HL-60 (cell line): ENCODE measurements at regions not wholly inside any gene's neighbourhood (a gene's known extent, or its start where the extent isn't known, plus 50 kb on each side); places are given as distances from the start of the nearest gene placed in this dataset.

Source experiments
- DNase-seq, 2 experiments: peaks; one replicate each; pipeline ENCODE4 v3.0.0-alpha.2; 2010 to 2020; ENCODE audit warnings: low read depth in 1 of 2, low spot score in 1 of 2
- H3K27ac ChIP-seq: fragments of 250-450 bp; sonication (Bioruptor Pico); replicated peaks from 2 replicates; pipeline ENCODE4 v1.5.1; 2020; ENCODE audit warnings: mild to moderate bottlenecking, moderate library complexity
- H3K27me3 ChIP-seq: fragments of 250-450 bp; sonication (Bioruptor Pico); 2 replicates; pipeline ENCODE4 v1.5.1; 2021; ENCODE audit warnings: mild to moderate bottlenecking, moderate library complexity; ENCODE audit not compliant: insufficient read depth, poor library complexity, severe bottlenecking
- H3K4me3 ChIP-seq: replicated peaks from 2 replicates; pipeline ENCODE4 v1.5.1; 2011; ENCODE audit warnings: mild to moderate bottlenecking, control low read depth, low read length; ENCODE audit not compliant: insufficient read depth
- GABPA ChIP-seq: IDR thresholded peaks from 2 replicates; pipeline ENCODE4 v1.6.1; 2012; ENCODE audit warnings: low read depth
- POLR2AphosphoS5 ChIP-seq: IDR thresholded peaks from 2 replicates; pipeline ENCODE4 v1.6.1; 2012; ENCODE audit warnings: low read depth
- SPI1 ChIP-seq: IDR thresholded peaks from 2 replicates; pipeline ENCODE4 v1.6.1; 2012; ENCODE audit warnings: low read depth, mild to moderate bottlenecking, borderline replicate concordance
- TF ChIP-seq, protein P1 (sequence below): IDR thresholded peaks from 2 replicates; pipeline ENCODE4 v1.6.1; 2012; ENCODE audit warnings: low read depth; ENCODE audit not compliant: insufficient replicate concordance
- TF ChIP-seq, protein P2 (sequence below): IDR thresholded peaks from one replicate; pipeline ENCODE4 v1.5.1; 2011; ENCODE audit warnings: low read length, control low read depth, inconsistent platforms; ENCODE audit not compliant: insufficient read depth

DNA sequence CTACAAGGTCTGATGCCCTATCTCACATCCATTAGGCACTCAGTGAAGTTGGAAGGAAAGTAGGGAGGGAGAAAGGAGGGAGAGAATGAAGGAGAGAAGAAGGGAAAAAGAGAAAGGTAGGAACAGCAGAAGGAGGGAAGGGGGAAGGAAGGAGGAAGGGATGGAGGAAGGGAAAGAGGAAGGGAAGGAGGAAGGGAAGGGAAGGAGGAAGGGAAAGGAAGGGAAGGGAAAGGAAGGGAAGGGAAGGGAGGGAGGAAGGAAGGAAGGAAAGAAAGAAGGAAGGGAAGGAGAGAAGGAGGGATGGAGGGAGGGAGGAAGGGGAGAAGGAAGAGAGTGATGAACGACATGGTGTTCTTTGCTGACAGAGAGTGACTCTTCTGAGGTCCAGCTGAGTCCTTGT lies 468.9 kb upstream of the MYT1L start:
- Histone ChIP-seq H3K27me3 (no peaks in the 10 kb centered on the region), H3K27ac (no peak overlapping the region), H3K4me3 (no peak overlapping the region)
- TF ChIP-seq GABPA (no peak), SPI1 (no peak), POLR2AphosphoS5 (no peak)
- TF ChIP-seq, protein P1, sequence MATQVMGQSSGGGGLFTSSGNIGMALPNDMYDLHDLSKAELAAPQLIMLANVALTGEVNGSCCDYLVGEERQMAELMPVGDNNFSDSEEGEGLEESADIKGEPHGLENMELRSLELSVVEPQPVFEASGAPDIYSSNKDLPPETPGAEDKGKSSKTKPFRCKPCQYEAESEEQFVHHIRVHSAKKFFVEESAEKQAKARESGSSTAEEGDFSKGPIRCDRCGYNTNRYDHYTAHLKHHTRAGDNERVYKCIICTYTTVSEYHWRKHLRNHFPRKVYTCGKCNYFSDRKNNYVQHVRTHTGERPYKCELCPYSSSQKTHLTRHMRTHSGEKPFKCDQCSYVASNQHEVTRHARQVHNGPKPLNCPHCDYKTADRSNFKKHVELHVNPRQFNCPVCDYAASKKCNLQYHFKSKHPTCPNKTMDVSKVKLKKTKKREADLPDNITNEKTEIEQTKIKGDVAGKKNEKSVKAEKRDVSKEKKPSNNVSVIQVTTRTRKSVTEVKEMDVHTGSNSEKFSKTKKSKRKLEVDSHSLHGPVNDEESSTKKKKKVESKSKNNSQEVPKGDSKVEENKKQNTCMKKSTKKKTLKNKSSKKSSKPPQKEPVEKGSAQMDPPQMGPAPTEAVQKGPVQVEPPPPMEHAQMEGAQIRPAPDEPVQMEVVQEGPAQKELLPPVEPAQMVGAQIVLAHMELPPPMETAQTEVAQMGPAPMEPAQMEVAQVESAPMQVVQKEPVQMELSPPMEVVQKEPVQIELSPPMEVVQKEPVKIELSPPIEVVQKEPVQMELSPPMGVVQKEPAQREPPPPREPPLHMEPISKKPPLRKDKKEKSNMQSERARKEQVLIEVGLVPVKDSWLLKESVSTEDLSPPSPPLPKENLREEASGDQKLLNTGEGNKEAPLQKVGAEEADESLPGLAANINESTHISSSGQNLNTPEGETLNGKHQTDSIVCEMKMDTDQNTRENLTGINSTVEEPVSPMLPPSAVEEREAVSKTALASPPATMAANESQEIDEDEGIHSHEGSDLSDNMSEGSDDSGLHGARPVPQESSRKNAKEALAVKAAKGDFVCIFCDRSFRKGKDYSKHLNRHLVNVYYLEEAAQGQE = no peak
- TF ChIP-seq, protein P2, sequence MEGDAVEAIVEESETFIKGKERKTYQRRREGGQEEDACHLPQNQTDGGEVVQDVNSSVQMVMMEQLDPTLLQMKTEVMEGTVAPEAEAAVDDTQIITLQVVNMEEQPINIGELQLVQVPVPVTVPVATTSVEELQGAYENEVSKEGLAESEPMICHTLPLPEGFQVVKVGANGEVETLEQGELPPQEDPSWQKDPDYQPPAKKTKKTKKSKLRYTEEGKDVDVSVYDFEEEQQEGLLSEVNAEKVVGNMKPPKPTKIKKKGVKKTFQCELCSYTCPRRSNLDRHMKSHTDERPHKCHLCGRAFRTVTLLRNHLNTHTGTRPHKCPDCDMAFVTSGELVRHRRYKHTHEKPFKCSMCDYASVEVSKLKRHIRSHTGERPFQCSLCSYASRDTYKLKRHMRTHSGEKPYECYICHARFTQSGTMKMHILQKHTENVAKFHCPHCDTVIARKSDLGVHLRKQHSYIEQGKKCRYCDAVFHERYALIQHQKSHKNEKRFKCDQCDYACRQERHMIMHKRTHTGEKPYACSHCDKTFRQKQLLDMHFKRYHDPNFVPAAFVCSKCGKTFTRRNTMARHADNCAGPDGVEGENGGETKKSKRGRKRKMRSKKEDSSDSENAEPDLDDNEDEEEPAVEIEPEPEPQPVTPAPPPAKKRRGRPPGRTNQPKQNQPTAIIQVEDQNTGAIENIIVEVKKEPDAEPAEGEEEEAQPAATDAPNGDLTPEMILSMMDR = no peak
- DNase-seq = no peak

DNA sequence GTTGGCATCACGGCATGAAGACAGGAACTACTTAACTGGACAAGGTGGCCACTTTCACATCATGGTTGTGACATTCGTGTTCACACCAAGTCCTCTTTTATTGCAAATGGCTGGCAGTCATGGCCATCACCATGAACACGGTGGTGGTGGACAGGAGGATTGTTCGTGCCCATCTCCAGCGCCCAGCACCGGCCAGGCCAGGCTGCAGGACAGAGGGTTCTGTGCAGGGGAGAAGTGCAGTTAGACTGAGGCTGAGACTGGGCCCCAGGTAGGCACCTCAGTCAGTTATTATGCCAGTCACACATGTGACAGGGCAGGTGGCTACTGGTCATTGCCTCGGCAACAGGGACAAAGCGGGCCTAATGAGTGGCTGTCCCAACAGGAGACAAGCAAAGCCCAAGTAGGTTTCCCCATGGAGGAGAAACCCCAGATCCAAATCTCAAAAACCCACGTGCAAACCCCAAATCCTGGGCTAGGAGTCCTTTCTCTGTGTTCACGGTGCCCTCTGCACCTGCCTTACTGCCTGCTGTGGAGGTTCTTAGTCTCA lies 468.1 kb upstream of the MYT1L start:
- DNase-seq = no peak
- TF ChIP-seq, protein P1 = no peak
- TF ChIP-seq, protein P2 = no peak
- TF ChIP-seq GABPA (no peak), POLR2AphosphoS5 (no peak), SPI1 (no peak)
- no peak overlapping the region for H3K4me3 ChIP-seq
- no peak overlapping the region for H3K27ac ChIP-seq
- H3K27me3 ChIP-seq = no peaks in the 10 kb centered on the region

DNA sequence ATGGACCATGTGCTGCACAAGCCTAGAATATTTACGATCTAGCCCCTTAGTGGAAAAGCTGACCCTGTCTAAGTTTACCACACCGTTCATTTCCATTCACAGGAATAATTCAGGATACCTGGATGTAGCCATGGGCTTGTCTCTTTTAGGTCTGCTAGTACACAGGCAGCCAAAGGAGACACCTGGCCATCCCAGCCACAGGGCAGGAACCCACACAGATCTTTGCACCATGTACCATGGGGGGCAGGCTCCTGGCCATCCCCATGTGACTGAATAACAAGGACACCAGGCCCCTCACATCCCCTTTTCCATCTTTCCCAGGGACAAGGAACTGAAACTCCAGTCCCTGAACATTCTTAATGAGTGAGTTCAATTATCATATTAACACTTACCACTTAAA lies 467.3 kb upstream of the MYT1L start:
- Histone ChIP-seq H3K27me3 (no peaks in the 10 kb centered on the region), H3K27ac (no peak overlapping the region), H3K4me3 (no peak overlapping the region)
- no peak for TF ChIP-seq SPI1
- no peak for TF ChIP-seq GABPA
- TF ChIP-seq, protein P2 = no peak
- no peak for DNase-seq

DNA sequence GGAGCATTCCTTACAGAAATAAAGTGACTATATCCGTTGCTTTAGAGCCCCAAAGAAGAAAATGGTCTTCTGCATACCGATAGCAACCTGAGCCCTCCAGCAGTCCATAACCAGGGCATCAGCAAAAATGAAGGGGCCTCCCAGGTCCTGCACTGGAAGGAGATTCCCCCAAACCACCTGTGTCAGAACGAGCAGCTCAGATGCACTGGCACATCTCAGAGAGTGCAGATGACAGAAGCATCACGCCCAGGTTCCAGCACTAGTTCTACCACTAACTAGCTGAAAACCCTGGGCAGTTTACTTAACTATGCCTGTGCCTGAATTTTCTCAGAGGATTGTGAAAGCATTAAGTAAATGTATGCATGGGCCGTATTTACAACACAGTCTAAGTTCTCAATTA lies 466.7 kb upstream of the MYT1L start:
- Histone ChIP-seq H3K27me3 (no peaks in the 10 kb centered on the region), H3K27ac (no peak overlapping the region), H3K4me3 (no peak overlapping the region)
- TF ChIP-seq, protein P2 = no peak
- no peak for TF ChIP-seq POLR2AphosphoS5
- TF ChIP-seq SPI1 = no peak
- TF ChIP-seq, protein P1 = no peak
- no peak for TF ChIP-seq GABPA
- DNase-seq = no peak
